ENCODE measurements at regions not wholly inside any gene's neighbourhood (a gene's known extent, or its start where the extent isn't known, plus 50 kb on each side); places are given as distances from the start of the nearest gene placed in this dataset.

- no peak overlapping the region for H3K4me3 ChIP-seq (ENCODE audit: low read depth, low read length)
- TF ChIP-seq CTCF (conservative IDR thresholded peaks at IDR 0.05; ENCODE audit: low read depth, low read length) = no peak
- no peak for DNase-seq (ENCODE audit: low read depth)
These were observed 86.0 kb upstream of the MAPK4 start for GRCh38 chr18:50473881-50474280.

DNA sequence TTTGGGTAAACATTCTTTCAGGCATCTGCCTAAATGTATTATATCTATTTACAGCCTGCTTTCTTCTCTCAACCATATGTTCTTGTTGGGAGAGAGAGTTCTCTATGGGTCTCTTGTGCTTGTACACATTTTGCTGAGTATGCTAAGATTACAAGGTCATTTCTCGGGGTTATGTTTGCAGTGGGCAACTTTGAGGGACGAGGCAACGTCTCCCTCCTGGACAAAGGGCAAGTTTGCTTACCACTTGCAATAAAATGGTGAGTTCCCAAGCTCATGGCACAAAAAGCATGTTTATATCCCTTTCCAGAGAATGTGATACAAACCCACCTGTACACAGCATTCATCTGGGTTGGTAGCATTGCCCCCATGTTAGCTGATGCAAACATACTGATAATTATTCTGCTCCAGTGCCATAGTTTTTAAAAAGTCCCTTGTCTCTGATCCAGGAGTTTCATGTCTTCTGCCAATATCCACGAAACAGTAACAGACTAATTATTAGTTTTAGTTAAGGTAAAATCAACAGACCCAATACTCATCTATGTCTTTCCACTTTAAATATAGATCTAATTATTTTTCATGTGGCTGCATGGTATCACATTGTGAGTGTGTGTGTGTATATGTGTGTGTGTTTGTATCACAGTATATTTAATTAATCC, 84.2 kb upstream of the MAPK4 start:
- no peak for TF ChIP-seq CTCF (conservative IDR thresholded peaks at IDR 0.05; ENCODE audit: low read depth, low read length)
- H3K4me3 ChIP-seq (ENCODE audit: low read depth, low read length) = no peak overlapping the region
- DNase-seq (ENCODE audit: low read depth) = no peak

- no peak for DNase-seq (ENCODE audit: low read depth)
- no peak for TF ChIP-seq CTCF (conservative IDR thresholded peaks at IDR 0.05; ENCODE audit: low read depth, low read length)
- H3K4me3 ChIP-seq (ENCODE audit: low read depth, low read length) = no peak overlapping the region
These were observed 67.8 kb upstream of the MAPK4 start for GRCh38 chr18:50492097-50492496.

DNA sequence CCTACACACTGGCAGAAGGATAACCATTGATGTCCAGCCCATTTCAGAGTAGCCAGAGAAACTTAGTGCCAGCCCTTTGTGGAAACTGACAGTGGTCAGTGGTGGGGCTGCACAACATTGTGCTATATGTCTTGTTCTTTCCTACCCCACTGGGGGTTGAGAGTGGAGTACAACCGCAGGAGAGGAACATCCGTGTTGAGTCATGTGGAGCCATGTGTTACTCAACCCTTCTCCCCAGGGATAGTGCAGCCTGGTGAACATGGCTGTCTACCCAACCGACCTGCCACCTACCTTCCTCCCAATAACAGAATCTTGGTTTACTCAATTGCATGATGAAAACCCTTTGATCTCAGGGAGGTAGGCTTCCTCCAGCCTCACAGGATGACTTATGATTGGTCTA, 65.3 kb upstream of the MAPK4 start:
- DNase-seq (ENCODE audit: low read depth) = no peak
- no peak overlapping the region for H3K4me3 ChIP-seq (ENCODE audit: low read depth, low read length)
- TF ChIP-seq CTCF (conservative IDR thresholded peaks at IDR 0.05; ENCODE audit: low read depth, low read length) = no peak

- H3K4me3 ChIP-seq (ENCODE audit: low read depth, low read length) = no peak overlapping the region
- no peak for DNase-seq (ENCODE audit: low read depth)
- no peak for TF ChIP-seq CTCF (conservative IDR thresholded peaks at IDR 0.05; ENCODE audit: low read depth, low read length)
These were observed 53.5 kb upstream of the MAPK4 start for GRCh38 chr18:50506362-50506761.

- H3K4me3 ChIP-seq (ENCODE audit: low read depth, low read length) = no peak overlapping the region
- DNase-seq (ENCODE audit: low read depth) = peak; percentile 67
These were observed 52.7 kb upstream of the MAPK4 start for GRCh38 chr18:50507120-50507590.

More at GRCh38 chr18:50507120-50507590, 52.7 kb upstream of the MAPK4 start:
- peak; percentile 87 for TF ChIP-seq CTCF (conservative IDR thresholded peaks at IDR 0.05; ENCODE audit: low read depth, low read length)

Measured in choroid plexus epithelial cell (primary cell).